ENCODE measurements at regions not wholly inside any gene's neighbourhood (a gene's known extent, or its start where the extent isn't known, plus 50 kb on each side); places are given as distances from the start of the nearest gene placed in this dataset.

DNA sequence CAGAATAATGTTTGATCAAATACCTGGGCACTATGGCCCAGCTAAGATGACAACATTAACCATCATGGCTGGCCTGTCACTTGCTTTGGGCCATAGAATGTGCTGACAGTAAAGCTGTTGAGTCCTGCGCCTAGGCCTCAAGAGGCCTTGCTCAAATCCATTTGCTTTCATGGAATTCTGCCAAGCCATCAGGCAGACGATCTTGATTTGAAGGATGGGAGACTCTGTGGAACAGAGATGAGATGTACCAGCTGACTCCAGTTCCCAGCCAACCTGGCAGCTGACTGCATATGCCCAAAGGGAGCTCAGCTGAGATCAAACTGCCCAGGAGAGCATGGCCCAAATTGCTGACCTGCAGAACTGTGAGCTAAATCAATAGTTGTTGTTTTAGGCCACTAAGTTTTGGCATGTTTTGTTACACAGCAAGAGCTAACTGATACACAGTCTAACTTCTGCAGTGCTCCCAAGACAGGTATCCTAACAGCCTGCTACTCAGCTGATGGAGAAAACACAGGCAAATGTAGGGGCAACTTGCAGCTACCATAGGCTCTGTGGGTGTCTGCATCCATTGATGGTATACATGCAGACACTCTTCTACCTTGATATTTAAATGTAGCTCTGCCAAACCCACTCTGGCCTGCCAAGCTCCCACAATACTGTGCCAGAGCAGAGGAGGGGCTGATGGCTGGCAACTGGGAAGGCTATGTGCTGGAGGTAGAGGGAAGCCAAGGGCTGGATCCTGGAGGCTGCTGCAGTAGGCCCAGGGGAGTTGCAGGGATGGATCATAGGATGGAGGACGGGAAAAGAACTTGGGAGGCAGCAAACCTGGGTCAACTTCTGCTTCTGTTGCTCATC, 55.2 kb upstream of the RNF24 start:
- TF ChIP-seq, protein P1, sequence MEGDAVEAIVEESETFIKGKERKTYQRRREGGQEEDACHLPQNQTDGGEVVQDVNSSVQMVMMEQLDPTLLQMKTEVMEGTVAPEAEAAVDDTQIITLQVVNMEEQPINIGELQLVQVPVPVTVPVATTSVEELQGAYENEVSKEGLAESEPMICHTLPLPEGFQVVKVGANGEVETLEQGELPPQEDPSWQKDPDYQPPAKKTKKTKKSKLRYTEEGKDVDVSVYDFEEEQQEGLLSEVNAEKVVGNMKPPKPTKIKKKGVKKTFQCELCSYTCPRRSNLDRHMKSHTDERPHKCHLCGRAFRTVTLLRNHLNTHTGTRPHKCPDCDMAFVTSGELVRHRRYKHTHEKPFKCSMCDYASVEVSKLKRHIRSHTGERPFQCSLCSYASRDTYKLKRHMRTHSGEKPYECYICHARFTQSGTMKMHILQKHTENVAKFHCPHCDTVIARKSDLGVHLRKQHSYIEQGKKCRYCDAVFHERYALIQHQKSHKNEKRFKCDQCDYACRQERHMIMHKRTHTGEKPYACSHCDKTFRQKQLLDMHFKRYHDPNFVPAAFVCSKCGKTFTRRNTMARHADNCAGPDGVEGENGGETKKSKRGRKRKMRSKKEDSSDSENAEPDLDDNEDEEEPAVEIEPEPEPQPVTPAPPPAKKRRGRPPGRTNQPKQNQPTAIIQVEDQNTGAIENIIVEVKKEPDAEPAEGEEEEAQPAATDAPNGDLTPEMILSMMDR (IDR thresholded peaks at IDR 0.05; ENCODE audit: poor library complexity) = no peak
- TF ChIP-seq EZH2 (IDR thresholded peaks at IDR 0.05; ENCODE audit: borderline replicate concordance) = no peak

All from hepatocyte (in vitro differentiated cells).